Hematopoietic multipotent progenitor cell (in vitro differentiated cells): ENCODE measurements at regions not wholly inside any gene's neighbourhood (a gene's known extent, or its start where the extent isn't known, plus 50 kb on each side); places are given as distances from the start of the nearest gene placed in this dataset.
"Not testable (repeated sequence)": the region's sequence is repeated elsewhere in the genome, so short reads cannot be mapped to it uniquely, and the experiment has no call there.

Experiments used
- DNase-seq, 3 donors: peaks; one replicate each; pipeline ENCODE4 v3.0.0-alpha.2; 2011 to 2015; ENCODE audit warnings: low read depth in 2 of 3, low spot score in 2 of 3

DNA sequence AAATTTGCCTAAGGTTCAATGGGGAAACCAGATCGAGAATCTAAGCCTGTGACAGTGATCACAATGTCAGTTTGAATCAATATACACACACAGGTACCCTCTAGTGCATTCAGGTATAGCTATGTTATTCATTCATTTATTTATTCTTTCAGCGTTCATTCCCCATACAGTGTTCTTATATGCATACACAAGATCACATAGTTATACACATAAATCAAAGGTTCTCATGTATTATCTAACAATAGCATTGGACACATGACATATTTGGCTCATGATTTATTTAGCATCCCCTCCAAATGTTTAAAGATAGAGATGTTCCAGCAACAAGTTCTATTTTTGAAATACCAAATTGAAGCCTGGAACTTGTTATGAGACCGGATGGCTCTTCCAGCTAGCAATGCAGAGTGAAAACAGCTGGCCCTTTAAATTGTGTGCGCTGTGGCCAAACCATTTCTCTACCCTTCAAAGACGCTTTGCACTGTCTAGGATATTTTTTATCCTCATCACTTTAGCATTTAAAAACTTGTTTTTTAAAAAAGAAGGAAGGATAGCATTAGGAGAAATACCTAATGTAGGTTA lies 131.0 kb downstream of the ATXN3L start:
- no peak for DNase-seq

DNA sequence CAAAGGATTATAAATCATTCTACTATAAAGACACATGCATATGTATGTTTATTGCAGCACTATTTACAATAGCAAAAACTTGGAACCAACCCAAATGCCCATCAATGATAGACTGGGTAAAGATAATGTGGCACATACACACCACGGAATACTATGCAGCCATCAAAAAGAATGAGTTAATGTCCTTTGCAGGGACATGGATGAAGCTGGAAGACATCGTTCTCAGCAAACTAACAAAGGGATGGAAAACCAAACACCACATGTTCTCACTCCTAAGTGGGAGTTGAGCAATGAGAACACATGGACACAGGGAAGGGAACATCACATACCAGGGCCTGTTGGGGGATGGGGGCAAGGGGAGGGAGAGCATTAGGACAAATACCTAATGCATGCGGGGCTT lies 133.2 kb downstream of the ATXN3L start:
- not testable (repeated sequence) for DNase-seq

DNA sequence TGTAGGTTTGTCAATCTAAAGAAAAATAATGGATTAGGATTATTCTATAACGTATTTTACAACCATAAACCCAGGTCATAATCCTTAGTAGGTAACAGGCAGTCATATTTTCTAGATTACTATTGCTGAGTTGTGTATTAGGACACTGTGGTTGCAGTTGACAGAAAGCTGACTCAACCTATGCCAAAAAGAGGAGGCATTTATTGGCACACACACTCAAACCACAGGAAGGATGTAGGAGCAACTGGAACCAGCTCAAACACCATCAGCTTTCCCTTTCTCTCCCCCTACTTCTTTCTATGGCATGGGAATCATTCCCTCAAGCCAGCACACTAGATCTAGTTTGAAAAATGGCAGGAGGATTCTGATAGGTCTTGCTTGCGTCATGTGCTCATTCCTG lies 136.4 kb upstream of the FAM9C start:
- DNase-seq: no peak

DNA sequence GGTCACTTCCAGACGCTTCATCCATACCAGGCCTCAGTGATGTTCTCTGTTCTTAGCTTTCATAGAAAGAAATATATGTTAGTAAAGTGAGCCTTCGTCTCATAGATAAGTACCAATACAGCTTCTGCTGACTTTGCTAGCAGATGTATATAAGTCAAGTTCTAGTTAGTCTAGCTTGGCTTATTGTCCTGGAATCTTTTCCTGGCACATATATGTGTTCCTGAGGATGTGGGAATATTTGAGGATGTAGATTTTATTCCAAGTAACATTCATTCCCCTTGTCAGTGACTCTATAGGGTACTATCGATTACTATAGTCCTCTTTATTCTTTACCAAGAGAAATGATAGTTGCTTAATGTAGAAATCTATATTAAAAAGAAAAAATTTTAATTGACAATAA lies 135.2 kb upstream of the FAM9C start:
- DNase-seq: no peak

DNA sequence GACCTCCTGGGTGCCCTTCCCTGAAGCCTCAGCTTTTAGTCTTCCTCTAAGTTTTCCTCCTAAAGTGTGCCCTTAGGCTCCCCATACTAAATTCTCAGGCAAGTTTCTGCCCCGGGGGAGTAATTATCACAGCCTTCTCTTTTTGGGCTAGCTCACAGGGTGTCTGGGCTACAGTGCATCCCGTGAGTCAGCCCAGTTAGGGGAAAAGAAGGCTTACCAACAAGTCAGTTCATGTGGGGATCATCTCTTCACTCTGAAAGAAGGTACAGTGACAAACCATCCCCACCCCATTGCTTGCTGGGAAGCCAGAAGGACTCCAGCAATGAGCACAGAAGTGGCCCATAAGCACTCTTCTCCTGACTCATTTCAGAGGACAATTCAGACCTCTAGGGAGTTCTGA lies 134.7 kb upstream of the FAM9C start:
- DNase-seq: no peak

DNA sequence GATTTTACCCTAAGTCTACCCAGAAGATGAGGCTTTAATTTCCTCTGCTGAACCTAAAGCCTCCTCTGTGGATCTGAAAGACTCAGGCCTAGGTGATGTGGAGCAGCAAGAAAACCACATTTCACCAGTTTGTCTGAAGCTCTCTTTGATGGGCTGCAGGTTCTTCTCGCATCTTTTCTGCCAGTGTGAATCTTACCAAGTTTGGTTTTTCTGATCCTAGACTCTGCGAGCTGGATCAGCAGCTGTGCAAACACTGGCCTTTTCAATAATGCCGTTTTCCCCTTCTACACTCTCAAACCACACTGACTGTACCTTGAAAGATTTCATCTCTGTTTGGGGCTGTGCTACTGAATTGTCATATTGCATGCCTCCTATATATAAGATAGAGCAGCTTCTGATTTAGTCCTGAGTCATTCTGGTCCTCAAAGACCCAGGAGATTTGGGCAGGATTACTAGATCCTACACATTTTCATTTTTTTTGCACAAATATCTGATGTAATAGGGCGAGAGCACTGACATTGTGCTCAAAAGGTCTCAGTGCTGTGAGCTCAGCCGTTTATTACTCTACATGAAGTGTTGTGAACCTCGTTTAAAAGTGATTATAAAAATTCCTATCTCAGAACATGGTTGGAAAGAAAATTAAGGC lies 133.6 kb upstream of the FAM9C start:
- no peak for DNase-seq

DNA sequence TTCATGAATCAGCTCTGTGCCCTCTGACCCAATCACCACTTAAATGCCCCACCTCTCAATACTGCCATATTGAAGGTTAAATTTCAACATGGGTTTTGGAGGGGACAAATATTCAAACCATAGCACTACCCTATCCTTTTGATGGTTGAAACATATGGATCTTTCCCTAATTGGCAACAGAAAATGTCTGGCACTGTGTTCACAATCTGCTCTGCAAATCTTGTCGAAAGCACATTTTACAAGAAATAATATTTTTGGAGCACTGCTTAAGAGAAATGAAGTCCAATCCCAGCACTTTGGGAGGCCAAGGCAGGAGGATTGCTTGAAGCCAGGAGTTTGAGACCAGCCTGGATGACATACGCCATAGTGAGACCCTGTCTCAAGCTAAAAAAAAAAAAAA lies 130.6 kb upstream of the FAM9C start:
- no peak for DNase-seq

DNA sequence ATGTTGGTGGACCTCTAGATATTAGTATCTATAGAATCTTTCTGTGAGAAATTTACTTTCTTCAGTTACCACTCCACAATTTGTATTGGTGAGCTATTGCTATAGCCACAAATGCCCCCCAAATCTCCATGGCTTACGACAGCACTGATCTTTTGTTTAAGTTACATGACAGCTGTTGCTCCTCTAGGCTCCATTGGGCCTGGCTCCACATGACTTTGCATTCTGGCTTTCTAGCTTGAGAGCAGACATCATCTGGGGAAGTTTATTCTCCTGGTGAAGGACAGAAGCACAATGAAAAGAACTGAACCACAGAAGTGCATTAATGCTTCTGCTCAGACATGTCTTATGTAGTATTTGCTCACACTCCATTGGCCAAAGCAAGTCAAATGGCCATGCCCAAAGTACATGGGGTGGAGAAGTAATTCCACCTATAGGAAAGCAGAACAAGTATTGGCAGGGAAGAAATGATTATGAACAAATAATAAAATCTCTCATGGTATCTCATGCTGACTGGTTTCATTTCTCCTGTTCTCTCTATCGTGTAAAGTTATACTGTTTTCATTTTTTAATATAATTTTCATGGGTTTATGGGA lies 126.6 kb upstream of the FAM9C start:
- no peak for DNase-seq

DNA sequence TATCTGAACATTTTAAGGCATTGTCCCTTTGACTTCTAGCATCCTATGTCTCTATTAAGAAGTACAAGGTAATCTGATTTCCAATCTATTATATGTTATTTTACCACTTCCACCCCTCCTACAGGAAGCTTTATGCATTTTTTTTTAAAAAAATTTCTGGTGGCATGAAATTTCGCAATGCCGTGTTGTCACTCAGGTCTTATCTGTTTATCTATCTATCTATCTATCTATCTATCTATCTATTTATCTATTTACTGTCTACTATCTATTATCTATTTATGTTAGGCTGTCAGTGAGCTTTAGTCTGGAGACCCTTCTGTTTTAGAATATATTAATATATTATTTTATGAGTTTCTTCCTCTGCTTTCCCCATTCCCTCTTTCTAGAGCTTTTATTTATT lies 125.3 kb upstream of the FAM9C start:
- DNase-seq: no peak

DNA sequence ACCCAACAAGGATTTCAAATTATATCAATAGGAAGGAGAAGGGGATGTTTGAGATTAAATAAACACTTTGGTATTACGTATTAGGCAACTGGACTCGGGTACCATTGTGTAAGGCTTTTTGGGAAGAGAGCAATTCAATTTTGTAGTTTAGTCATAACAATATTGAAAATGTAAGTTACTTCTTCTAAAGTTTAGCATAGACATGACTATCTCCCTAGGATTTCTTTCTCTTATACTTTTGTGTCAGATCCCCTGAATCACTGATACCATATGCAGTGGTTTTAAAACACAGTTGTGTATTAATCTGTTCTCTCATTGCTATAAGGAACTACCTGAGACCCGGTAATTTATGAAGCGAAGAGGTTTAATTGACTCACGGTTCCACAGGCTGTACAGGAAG lies 123.8 kb upstream of the FAM9C start:
- no peak for DNase-seq

DNA sequence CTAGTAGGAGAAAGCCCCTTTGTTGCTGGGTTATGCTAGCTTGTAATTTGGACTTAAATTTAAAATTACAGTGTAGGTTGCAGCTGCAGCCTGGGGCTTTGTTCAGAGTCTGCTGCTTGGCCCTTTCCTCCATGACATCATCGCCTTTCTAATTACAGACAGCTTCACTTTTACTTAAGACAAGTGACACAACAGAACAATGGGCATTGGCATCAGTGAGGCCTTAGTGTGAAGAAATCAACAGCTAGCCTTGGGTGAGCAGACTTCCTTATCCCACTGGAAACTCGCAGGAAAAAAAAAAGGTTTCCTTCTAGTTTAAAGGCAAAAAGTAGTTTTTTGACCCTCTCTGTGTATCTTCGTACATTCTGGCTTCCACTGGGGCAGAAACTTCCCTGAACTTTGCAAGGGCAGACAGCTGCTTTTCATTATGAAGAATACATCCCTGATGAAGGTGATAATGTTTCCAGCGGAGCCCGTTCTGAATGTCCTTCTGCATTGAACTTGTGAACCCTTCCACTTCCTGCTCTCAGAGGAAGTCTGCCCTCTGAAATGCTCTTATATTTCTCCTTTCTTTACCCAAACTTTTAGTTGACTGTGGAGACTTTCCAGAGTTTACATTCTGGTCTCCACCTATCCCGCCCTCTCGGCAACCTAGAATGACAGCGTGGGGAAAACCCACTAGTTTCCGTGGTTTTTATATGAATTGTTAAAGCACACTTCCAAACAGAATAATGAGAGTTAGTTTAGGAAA lies 123.2 kb upstream of the FAM9C start:
- DNase-seq: no peak

DNA sequence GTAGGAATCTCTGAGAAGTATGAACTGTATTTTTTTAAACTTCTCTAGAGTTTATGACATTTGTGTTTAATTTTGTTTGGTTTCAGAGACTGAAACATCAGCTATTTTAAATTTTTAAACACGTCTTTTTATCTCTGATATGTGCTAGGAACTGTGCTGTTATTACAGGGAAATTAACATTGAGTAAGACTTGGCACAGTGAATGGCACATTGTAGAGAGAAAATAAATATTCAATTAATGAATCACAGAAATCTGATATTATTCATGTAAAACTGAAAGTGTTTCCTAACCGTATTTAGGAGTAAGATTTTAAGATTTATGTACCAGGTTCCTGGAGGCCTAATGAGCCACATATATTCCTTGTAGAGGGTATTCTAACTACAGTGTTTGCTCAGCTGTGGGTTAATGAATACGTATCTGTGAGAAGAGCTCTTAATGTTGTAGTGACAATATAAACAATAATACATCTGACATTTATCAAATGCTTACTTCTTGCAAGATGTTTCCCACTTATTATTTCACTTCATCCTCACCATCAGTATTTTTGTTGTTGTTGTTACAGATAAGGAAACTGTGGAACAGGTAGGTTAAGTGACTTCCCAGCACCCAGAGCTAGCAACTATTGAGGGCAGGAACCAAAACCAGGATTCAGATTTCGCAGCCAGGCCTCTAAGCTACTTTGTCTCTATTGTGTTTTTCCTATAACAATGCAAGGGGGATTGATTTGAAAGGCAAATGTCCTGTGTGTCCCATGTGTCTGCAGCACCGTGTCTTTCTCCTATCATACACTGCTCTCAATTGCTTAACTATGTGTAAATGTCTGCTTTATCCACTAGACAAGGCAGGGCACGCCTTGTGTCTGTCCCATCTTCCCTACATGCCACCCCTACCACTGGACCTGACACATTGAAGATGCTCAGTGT lies 121.1 kb upstream of the FAM9C start:
- no peak for DNase-seq

DNA sequence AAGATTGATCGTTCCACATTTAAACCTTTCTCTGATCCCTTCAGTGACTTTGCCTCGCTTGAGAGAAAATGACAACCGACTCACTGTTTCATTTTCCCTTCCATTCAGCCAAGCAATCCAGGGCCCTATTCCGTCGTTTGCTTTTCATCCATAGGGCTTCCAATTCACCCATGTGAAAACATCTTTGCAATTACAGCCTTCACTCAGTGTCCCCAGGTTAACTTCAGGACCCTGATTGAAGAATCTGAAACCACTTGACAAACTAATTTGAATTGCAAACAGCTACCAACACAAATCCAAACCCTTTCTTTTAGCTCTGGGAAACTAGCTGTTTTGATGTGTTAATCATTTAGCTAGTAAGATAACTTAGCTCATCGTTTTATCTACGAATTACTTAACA lies 120.2 kb upstream of the FAM9C start:
- no peak for DNase-seq

DNA sequence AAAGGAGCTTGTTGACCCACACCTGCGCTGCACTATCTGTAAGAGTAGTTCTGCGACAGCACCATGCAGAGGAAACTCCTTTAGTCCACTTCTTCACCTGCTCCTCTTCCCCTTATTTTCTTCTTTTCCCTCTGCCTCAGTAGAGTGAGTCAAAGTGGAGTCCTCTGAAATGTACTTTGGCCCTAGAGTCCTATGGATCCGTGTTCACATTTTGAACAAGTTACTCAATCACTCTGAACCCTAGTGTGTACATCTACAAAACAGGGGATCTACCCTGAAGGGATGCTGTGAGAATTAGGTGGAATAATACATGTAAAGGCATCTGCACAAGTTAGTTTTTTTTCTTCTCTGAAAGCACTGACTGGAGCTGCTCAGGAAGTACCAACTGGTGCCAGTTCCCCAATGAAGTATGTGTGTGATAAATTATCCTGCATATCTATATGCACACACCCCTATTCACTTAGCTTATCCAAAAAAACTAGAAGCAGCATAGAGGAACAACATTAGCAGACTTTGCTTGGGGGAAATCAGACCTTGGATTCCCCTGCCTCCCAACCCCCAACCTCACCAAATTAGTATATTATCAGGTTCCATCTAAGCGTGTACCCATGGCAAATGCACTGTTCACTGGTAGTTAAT lies 118.5 kb upstream of the FAM9C start:
- DNase-seq: peak in 1 of 3 donors; percentile 64

DNA sequence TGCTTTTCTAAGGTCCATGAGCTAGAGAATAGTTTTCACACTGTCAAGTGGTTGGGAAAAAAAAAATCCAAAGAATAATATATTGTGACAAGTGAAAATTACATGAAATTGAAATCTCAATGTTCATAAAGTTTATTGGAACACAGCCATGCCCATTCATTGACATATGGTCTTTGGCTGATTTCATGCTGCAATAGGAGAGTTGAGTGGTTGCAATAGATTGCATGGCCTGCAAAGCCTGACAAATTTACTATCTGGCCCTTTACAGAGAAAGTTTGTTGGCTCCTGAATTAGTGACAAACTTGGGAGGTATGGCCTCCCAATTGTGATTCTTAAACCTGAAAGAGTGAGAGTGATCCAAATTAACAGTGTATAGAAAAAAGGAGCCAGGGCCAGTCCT lies 115.5 kb upstream of the FAM9C start:
- no peak for DNase-seq

DNA sequence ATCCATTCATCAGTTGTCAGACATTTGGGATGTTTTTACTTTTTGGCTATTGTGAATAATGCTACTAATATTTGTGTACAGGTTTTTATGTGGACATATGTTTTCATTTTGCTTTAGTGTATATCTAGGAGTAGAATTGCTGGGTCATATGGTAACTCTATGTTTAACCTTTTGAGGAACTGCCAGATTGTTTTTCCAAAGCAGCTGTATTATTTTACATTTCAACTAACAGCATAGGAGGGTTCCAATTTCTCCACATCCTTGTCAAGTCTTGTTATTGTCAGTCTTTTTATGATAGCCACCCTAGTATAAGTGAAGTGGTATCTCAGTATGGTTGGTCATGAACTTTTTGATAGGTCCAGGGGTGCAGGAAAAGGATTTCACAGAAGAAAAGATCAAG lies 114.5 kb upstream of the FAM9C start:
- DNase-seq: no peak

DNA sequence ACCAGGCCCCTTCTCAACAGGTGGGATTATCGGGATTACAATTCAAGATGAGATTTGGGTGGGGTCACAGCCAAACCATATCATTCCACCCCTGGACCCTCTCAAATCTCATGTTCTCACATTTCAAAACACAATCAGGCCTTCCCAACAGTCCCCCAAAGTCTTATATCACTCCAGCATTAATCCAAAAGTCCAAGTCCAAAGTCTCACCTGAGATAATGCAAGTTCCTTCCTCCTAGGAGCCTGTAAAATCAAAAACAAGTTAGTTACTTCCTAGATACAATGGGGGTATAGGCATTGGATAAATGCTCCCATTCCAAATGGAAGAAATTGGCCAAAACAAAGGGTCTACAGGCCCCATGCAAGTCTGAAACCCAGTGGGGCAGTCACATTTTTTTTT lies 111.1 kb upstream of the FAM9C start:
- not testable (repeated sequence) for DNase-seq

DNA sequence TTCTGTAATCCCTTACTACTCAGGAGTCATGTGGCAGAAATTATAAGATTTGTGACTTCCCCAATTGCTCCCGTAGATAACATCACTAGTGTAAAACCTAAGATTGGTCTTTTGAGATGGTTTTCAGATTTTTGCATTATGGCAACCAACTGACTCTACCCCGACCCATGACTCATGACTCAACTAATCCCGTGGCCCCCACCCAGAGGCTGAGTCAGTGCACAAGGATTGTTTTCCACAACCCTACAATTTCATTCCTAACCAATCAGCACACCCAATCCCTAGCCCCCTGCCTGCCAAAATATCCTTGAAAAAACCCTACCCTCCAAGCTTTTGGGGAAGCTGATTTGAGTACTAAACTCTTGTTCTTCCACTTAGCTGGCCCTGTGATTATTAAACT lies 109.4 kb upstream of the FAM9C start:
- DNase-seq: no peak

DNA sequence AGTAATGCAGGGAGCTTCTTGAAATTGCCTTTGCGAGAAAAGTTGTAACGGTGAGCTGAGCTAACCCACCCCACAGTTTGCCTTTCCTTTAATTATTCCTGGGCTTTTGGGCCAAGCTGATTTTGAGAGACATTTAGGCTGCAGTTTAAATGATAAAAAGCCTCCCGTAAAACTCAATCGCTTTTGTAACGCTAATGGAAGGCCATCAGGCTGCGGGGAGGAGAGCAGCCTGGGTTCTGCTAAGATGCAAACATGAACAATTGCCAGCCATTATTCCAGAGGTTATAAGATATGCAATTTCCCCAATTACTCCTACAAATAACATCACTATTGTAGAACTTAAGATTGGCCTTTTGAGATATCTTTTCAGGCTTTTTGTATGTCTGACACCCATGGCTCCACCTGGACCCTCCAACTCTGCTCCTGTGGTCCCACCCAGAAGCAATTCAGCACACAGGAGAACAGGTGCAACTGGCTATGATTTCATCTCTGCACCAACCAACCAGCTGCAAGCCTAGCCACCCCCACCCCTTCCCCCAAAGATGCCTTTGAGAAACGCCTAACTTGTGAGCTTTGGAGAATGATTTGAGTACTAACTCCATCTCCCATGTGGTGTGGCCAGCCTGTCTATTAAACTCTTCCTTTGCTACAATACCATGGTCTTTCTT lies 108.2 kb upstream of the FAM9C start:
- no peak for DNase-seq
